Liver (tissue), 8 donors: ENCODE measurements at regions not wholly inside any gene's neighbourhood (a gene's known extent, or its start where the extent isn't known, plus 50 kb on each side); places are given as distances from the start of the nearest gene placed in this dataset.

Experiments used
- DNase-seq: peaks from one replicate; pipeline ENCODE4 v3.0.0-alpha.2; 2017; ENCODE audit warnings: low spot score
- H3K27ac ChIP-seq, 2 donors: one replicate each; pipeline ENCODE4 v1.7.0; 2013; ENCODE audit warnings: inconsistent platforms in 2 of 2, low read length in 2 of 2, control low read depth in 1 of 2, low read depth in 1 of 2, mild to moderate bottlenecking in 1 of 2
- H3K27me3 ChIP-seq, 4 donors: one replicate each; pipeline versions ENCODE4 v1.6.1 to v1.7.0; 2013; ENCODE audit warnings: low read length in 3 of 4, inconsistent platforms in 1 of 4, mild to moderate bottlenecking in 1 of 4, moderate library complexity in 1 of 4; ENCODE audit not compliant: control insufficient read depth in 4 of 4, insufficient read depth in 4 of 4
- H3K36me3 ChIP-seq, 4 donors: one replicate each; pipeline versions ENCODE4 v1.6.1 to v1.7.0; 2013; ENCODE audit warnings: low read length in 3 of 4, mild to moderate bottlenecking in 3 of 4, low read depth in 1 of 4, moderate library complexity in 1 of 4; ENCODE audit not compliant: control insufficient read depth in 4 of 4, insufficient read depth in 3 of 4
- H3K4me1 ChIP-seq, 4 donors: one replicate each; pipeline versions ENCODE4 v1.6.1 to v1.7.0; 2013; ENCODE audit warnings: low read length in 3 of 4, mild to moderate bottlenecking in 3 of 4, moderate library complexity in 1 of 4; ENCODE audit not compliant: control insufficient read depth in 4 of 4, insufficient read depth in 4 of 4
- H3K4me3 ChIP-seq, 3 donors: one replicate each; pipeline versions ENCODE4 v1.6.1 to v1.7.0; 2013; ENCODE audit warnings: low read length in 3 of 3, control low read depth in 1 of 3, low read depth in 1 of 3, mild to moderate bottlenecking in 1 of 3
- H3K9ac ChIP-seq, 2 donors: one replicate each; pipeline ENCODE4 v1.7.0; 2013; ENCODE audit warnings: low read length in 2 of 2, mild to moderate bottlenecking in 2 of 2, moderate library complexity in 2 of 2, control low read depth in 1 of 2, low read depth in 1 of 2
- H3K9me3 ChIP-seq, 4 donors: one replicate each; pipeline versions ENCODE4 v1.6.1 to v1.7.0; 2013; ENCODE audit warnings: low read length in 3 of 4; ENCODE audit not compliant: control insufficient read depth in 4 of 4
- ATF3 ChIP-seq: IDR thresholded peaks from 2 replicates; pipeline ENCODE4 v1.6.1; 2016; ENCODE audit warnings: antibody characterized with exemption
- CTCF ChIP-seq: fragments of 150-350 bp; IDR thresholded peaks from 2 replicates; pipeline ENCODE4 v1.5.1; 2017; ENCODE audit warnings: improper control_type of control experiment, low read depth, low read length; ENCODE audit not compliant: missing input control
- EGR1 ChIP-seq, 2 donors: IDR thresholded peaks; 2 replicates each; pipeline ENCODE4 v1.6.1; 2016 to 2018; ENCODE audit warnings: antibody characterized with exemption in 2 of 2, low read depth in 2 of 2
- FOXA1 ChIP-seq: IDR thresholded peaks from 2 replicates; pipeline ENCODE4 v1.6.1; 2016; ENCODE audit warnings: antibody characterized with exemption
- FOXA2 ChIP-seq: IDR thresholded peaks from 2 replicates; pipeline ENCODE4 v1.6.1; 2016; ENCODE audit warnings: antibody characterized with exemption
- GABPA ChIP-seq, 2 donors: IDR thresholded peaks in 1 of 2; conservative IDR thresholded peaks in 1 of 2; 2 replicates each; pipeline ENCODE4 v1.6.1; 2016; ENCODE audit warnings: antibody characterized with exemption in 2 of 2, mild to moderate bottlenecking in 1 of 2, moderate library complexity in 1 of 2
- HNF4A ChIP-seq, 2 donors: conservative IDR thresholded peaks; 2 replicates each; pipeline ENCODE4 v1.6.1; 2016; ENCODE audit warnings: antibody characterized with exemption in 2 of 2, mild to moderate bottlenecking in 2 of 2
- JUND ChIP-seq, 2 donors: IDR thresholded peaks; 2 replicates each; pipeline ENCODE4 v1.6.1; 2016; ENCODE audit warnings: antibody characterized with exemption in 2 of 2
- MAX ChIP-seq: IDR thresholded peaks from 2 replicates; pipeline ENCODE4 v1.6.1; 2016; ENCODE audit warnings: antibody characterized with exemption
- NR2F2 ChIP-seq: IDR thresholded peaks from 2 replicates; pipeline ENCODE4 v1.6.1; 2016; ENCODE audit warnings: antibody characterized with exemption
- RAD21 ChIP-seq, 2 donors: IDR thresholded peaks; 2 replicates each; pipeline ENCODE4 v1.6.1; 2016; ENCODE audit warnings: antibody characterized with exemption in 2 of 2, mild to moderate bottlenecking in 2 of 2
- REST ChIP-seq: IDR thresholded peaks from 2 replicates; pipeline ENCODE4 v1.6.1; 2016; ENCODE audit warnings: antibody characterized with exemption, mild to moderate bottlenecking
- RXRA ChIP-seq, 2 donors: IDR thresholded peaks; 2 replicates each; pipeline ENCODE4 v1.6.1; 2017 to 2018; ENCODE audit warnings: antibody characterized with exemption in 2 of 2, mild to moderate bottlenecking in 1 of 2
- SP1 ChIP-seq: IDR thresholded peaks from 2 replicates; pipeline ENCODE4 v1.6.1; 2018; ENCODE audit warnings: antibody characterized with exemption, mild to moderate bottlenecking
- TAF1 ChIP-seq: conservative IDR thresholded peaks from 2 replicates; pipeline ENCODE4 v1.6.1; 2016; ENCODE audit warnings: antibody characterized with exemption, mild to moderate bottlenecking
- YY1 ChIP-seq: IDR thresholded peaks from 2 replicates; pipeline ENCODE4 v1.6.1; 2016; ENCODE audit warnings: antibody characterized with exemption, mild to moderate bottlenecking
- ZBTB33 ChIP-seq: IDR thresholded peaks from 2 replicates; pipeline ENCODE4 v1.6.1; 2016; ENCODE audit warnings: antibody characterized with exemption
- WGBS: extraction: QIAGEN DNeasy Blood & Tissue Kit; methylation state at CpG from one replicate; pipeline ENCODE4 v1.1.7; 2013; 5-methylcytosine and 5-hydroxymethylcytosine counted together
- donor health status: healthy.
- donor health status: healthy.
- donor health status: healthy.
- donor health status: healthy.
- donor health status: healthy.

GRCh38 chr5:158511454-158511853 is 588.3 kb downstream of the EBF1 start:
- no peak overlapping the region for H3K9ac ChIP-seq
- no peaks in the 10 kb centered on the region for H3K36me3 ChIP-seq
- no peak for DNase-seq
- no peak overlapping the region for H3K4me3 ChIP-seq
- no peaks in the 10 kb centered on the region for H3K9me3 ChIP-seq
- H3K27me3 ChIP-seq: no peaks in the 10 kb centered on the region
- no peak for TF ChIP-seq TAF1
- H3K27ac ChIP-seq: no peak overlapping the region
- H3K4me1 ChIP-seq: no peaks in the 10 kb centered on the region

GRCh38 chr5:158510479-158510878 is 589.2 kb downstream of the EBF1 start:
- no peaks in the 10 kb centered on the region for H3K27me3 ChIP-seq
- H3K4me3 ChIP-seq: no peak overlapping the region
- 87% methylated on average over 7 of the region's 7 CpGs for WGBS
- H3K4me1 ChIP-seq: no peaks in the 10 kb centered on the region
- DNase-seq: no peak
- H3K27ac ChIP-seq: no peak overlapping the region
- H3K9ac ChIP-seq: no peak overlapping the region
- H3K9me3 ChIP-seq: peaks cover 0 to under 1% (median 0%) of the 10 kb centered on the region in 4 donors
- TF ChIP-seq YY1 (no peak), REST (no peak), NR2F2 (no peak), MAX (no peak), SP1 (no peak), FOXA2 (no peak), EGR1 (IDR thresholded peaks at IDR 0.05; ENCODE audit: low read depth in 2 of 2) (no peak), HNF4A (conservative IDR thresholded peaks at IDR 0.05) (no peak), TAF1 (no peak), GABPA (IDR thresholded peaks at IDR 0.05 in 1 of 2, conservative IDR thresholded peaks at IDR 0.05 in 1 of 2) (no peak), RAD21 (IDR thresholded peaks at IDR 0.05) (no peak)
- H3K36me3 ChIP-seq: no peaks in the 10 kb centered on the region

GRCh38 chr5:158506648-158507047 is 593.1 kb downstream of the EBF1 start:
- Histone ChIP-seq H3K27me3 (no peaks in the 10 kb centered on the region), H3K27ac (no peak overlapping the region), H3K36me3 (no peaks in the 10 kb centered on the region), H3K4me1 (no peaks in the 10 kb centered on the region), H3K9ac (no peak overlapping the region), H3K9me3 (peaks cover 0 to 3% (median 0%) of the 10 kb centered on the region in 4 donors), H3K4me3 (no peak overlapping the region)
- DNase-seq: no peak
- 83% methylated on average over 1 of the region's 1 CpG for WGBS
- TF ChIP-seq RAD21 (IDR thresholded peaks at IDR 0.05) (no peak), RXRA (IDR thresholded peaks at IDR 0.05) (no peak), EGR1 (IDR thresholded peaks at IDR 0.05; ENCODE audit: low read depth in 2 of 2) (no peak), SP1 (no peak), ATF3 (no peak), YY1 (no peak), MAX (no peak), HNF4A (conservative IDR thresholded peaks at IDR 0.05) (no peak), FOXA1 (no peak), NR2F2 (no peak), TAF1 (no peak), JUND (IDR thresholded peaks at IDR 0.05) (no peak), CTCF (no peak), ZBTB33 (no peak), GABPA (IDR thresholded peaks at IDR 0.05 in 1 of 2, conservative IDR thresholded peaks at IDR 0.05 in 1 of 2) (no peak), FOXA2 (no peak)
